ENCODE measurements at regions not wholly inside any gene's neighbourhood (a gene's known extent, or its start where the extent isn't known, plus 50 kb on each side); places are given as distances from the start of the nearest gene placed in this dataset.

DNA sequence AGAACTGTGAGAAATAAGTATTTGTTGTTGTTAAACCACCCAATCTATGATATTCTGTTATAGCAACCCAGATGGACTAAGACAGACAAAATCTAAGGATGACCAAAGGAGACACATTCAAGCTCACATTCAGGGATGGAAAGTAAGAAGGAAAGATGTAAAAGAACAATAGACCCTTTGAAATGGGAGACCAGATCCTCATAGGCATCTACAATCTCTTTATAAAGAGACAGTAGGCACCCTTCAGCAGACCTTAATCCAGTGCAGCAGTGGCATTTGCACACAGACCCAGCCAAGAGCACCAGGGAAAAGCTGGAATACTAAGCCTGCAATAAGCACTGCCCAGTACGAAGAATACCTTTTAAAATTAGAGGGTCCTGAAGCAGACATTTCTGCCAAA lies 132.7 kb downstream of the KLHL28 start:
- no TSS peak for BruUV-seq (replicated peaks)
- intact Hi-C loops (cut with micrococcal nuclease; ENCODE audit: unreplicated experiment), result no loop called here
- CTCF ChIA-PET (ENCODE audit: low intra/inter-chr PET ratio, low total read pairs), result no interaction called here

More for the DNA sequence above, 132.7 kb downstream of the KLHL28 start:
- H4K20me1 ChIP-seq (ENCODE audit: insufficient read depth, low read length), result no peaks in the 10 kb centered on the region
- POLR2A ChIA-PET, result no interaction called here
- H3K9me3 ChIP-seq (ENCODE audit: low read length), result no peaks in the 10 kb centered on the region
- no peak overlapping the region for H3K9ac ChIP-seq (ENCODE audit: insufficient read depth, low read depth, low read length)
- DNase-seq (ENCODE audit: low spot score) (no peak), ATAC-seq (no peak), FAIRE-seq (no peak)
- no peaks in the 10 kb centered on the region for H3K79me2 ChIP-seq (ENCODE audit: insufficient read depth, low read length)
- no peak overlapping the region for H2AFZ ChIP-seq (ENCODE audit: low read length)
- no peak overlapping the region for H3K27ac ChIP-seq (ENCODE audit: extremely low read length, insufficient read depth, low read length)
- H3K4me2 ChIP-seq (ENCODE audit: low read depth, low read length), result no peak overlapping the region
- 0% methylated on average over 1 of the region's 1 CpG for WGBS (ENCODE audit: low lambda C conversion rate)
- no peak overlapping the region for H3K4me3 ChIP-seq (replicated peaks in 1 of 3; ENCODE audit: insufficient read depth in 1 of 3, low read depth in 2 of 3, low read length in 3 of 3)
- H3K4me1 ChIP-seq (ENCODE audit: insufficient read depth, low read length), result no peaks in the 10 kb centered on the region
- TF ChIP-seq ZNF350 (CRISPR knock-in tag; IDR thresholded peaks at IDR 0.05; ENCODE audit: borderline replicate concordance, low read depth), result no peak
- no peak for TF ChIP-seq PRPF4 (IDR thresholded peaks at IDR 0.05; ENCODE audit: low read depth, low read length, poor library complexity, severe bottlenecking)
- no peak for TF ChIP-seq ZNF10 (CRISPR knock-in tag; IDR thresholded peaks at IDR 0.05; ENCODE audit: borderline replicate concordance, low read depth)
- TF ChIP-seq MLLT10 (CRISPR knock-in tag; IDR thresholded peaks at IDR 0.05), result no peak
- TF ChIP-seq ZNF75D (CRISPR knock-in tag; IDR thresholded peaks at IDR 0.05; ENCODE audit: borderline replicate concordance), result no peak
- TF ChIP-seq RAD51 (IDR thresholded peaks at IDR 0.05; ENCODE audit: borderline replicate concordance), result no peak
- TF ChIP-seq PCBP2 (optimal IDR thresholded peaks at IDR 0.05; ENCODE audit: low read depth, low read length, poor library complexity, severe bottlenecking), result no peak
- TF ChIP-seq, protein P1, sequence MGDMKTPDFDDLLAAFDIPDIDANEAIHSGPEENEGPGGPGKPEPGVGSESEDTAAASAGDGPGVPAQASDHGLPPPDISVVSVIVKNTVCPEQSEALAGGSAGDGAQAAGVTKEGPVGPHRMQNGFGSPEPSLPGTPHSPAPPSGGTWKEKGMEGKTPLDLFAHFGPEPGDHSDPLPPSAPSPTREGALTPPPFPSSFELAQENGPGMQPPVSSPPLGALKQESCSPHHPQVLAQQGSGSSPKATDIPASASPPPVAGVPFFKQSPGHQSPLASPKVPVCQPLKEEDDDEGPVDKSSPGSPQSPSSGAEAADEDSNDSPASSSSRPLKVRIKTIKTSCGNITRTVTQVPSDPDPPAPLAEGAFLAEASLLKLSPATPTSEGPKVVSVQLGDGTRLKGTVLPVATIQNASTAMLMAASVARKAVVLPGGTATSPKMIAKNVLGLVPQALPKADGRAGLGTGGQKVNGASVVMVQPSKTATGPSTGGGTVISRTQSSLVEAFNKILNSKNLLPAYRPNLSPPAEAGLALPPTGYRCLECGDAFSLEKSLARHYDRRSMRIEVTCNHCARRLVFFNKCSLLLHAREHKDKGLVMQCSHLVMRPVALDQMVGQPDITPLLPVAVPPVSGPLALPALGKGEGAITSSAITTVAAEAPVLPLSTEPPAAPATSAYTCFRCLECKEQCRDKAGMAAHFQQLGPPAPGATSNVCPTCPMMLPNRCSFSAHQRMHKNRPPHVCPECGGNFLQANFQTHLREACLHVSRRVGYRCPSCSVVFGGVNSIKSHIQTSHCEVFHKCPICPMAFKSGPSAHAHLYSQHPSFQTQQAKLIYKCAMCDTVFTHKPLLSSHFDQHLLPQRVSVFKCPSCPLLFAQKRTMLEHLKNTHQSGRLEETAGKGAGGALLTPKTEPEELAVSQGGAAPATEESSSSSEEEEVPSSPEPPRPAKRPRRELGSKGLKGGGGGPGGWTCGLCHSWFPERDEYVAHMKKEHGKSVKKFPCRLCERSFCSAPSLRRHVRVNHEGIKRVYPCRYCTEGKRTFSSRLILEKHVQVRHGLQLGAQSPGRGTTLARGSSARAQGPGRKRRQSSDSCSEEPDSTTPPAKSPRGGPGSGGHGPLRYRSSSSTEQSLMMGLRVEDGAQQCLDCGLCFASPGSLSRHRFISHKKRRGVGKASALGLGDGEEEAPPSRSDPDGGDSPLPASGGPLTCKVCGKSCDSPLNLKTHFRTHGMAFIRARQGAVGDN (CRISPR knock-in tag; IDR thresholded peaks at IDR 0.05), result no peak
- H3K36me3 ChIP-seq (replicated peaks in 1 of 2; ENCODE audit: control insufficient read depth in 1 of 2, insufficient read depth in 2 of 2, low read length in 2 of 2), result no peaks in the 10 kb centered on the region
- in situ Hi-C loops (cut with HindIII; ENCODE audit: extremely low pct_ligation_motif_present, low pct_unique_long_range_greater_than_20kb), result no loop called here
- H3K27me3 ChIP-seq (ENCODE audit: control insufficient read depth in 1 of 2, insufficient read depth in 2 of 2, low read length in 2 of 2), result no peaks in the 10 kb centered on the region

All from HepG2 (cell line).